Mesenchymal stem cell (in vitro differentiated cells and primary cell): ENCODE measurements at regions not wholly inside any gene's neighbourhood (a gene's known extent, or its start where the extent isn't known, plus 50 kb on each side); places are given as distances from the start of the nearest gene placed in this dataset.
A peak's percentile ranks its signal among the peaks of the same experiment; 100 is the strongest.
"Not testable (repeated sequence)": the region's sequence is repeated elsewhere in the genome, so short reads cannot be mapped to it uniquely, and the experiment has no call there.

Experiments used
- DNase-seq: peaks from one replicate; pipeline ENCODE4 v3.0.0-alpha.2; 2013
- H2AFZ ChIP-seq: one replicate; pipeline ENCODE4 v1.6.1; 2013; ENCODE audit warnings: low read depth, mild to moderate bottlenecking, control low read depth, inconsistent platforms, low read length, moderate library complexity
- H2AK5ac ChIP-seq: 2 replicates; pipeline ENCODE4 v1.6.1; 2013; ENCODE audit warnings: low read length, moderate library complexity, mild to moderate bottlenecking, inconsistent platforms; ENCODE audit not compliant: severe bottlenecking
- H2BK120ac ChIP-seq: one replicate; pipeline ENCODE4 v1.6.1; 2013; ENCODE audit warnings: low read depth, mild to moderate bottlenecking, inconsistent platforms, low read length, moderate library complexity
- H2BK12ac ChIP-seq, 2 experiments: one replicate each; pipeline ENCODE4 v1.6.1; 2013; ENCODE audit warnings: inconsistent platforms in 2 of 2, low read length in 2 of 2, mild to moderate bottlenecking in 2 of 2, moderate library complexity in 2 of 2, control low read depth in 1 of 2
- H2BK15ac ChIP-seq: one replicate; pipeline ENCODE4 v1.6.1; 2013; ENCODE audit warnings: mild to moderate bottlenecking, low read depth, inconsistent platforms; ENCODE audit not compliant: poor library complexity, severe bottlenecking
- H2BK5ac ChIP-seq: 2 replicates; pipeline ENCODE4 v1.6.1; 2013; ENCODE audit warnings: low read depth, mild to moderate bottlenecking, low read length, control low read depth, inconsistent platforms; ENCODE audit not compliant: poor library complexity, severe bottlenecking
- H3K14ac ChIP-seq, 2 experiments: one replicate each; pipeline ENCODE4 v1.6.1; 2013; ENCODE audit warnings: inconsistent platforms in 2 of 2, low read length in 2 of 2, control low read depth in 1 of 2, mild to moderate bottlenecking in 1 of 2, moderate library complexity in 1 of 2
- H3K18ac ChIP-seq, 2 experiments: one replicate each; pipeline ENCODE4 v1.6.1; 2013; ENCODE audit warnings: inconsistent platforms in 2 of 2, low read length in 2 of 2, control low read depth in 1 of 2, low read depth in 1 of 2, mild to moderate bottlenecking in 1 of 2
- H3K23ac ChIP-seq, 2 experiments: one replicate each; pipeline ENCODE4 v1.6.1; 2013; ENCODE audit warnings: inconsistent platforms in 2 of 2, low read length in 2 of 2, mild to moderate bottlenecking in 2 of 2, moderate library complexity in 2 of 2, control low read depth in 1 of 2
- H3K27ac ChIP-seq: 2 replicates; pipeline ENCODE4 v1.5.1; 2013; ENCODE audit warnings: mild to moderate bottlenecking, moderate library complexity, low read length, control low read depth, inconsistent platforms; ENCODE audit not compliant: poor library complexity, severe bottlenecking
- H3K27me3 ChIP-seq, 2 experiments: 2 replicates each; pipeline versions ENCODE4 v1.6.1 to v1.7.0; 2013; ENCODE audit warnings: low read length in 2 of 2, mild to moderate bottlenecking in 2 of 2, moderate library complexity in 2 of 2, control low read depth in 1 of 2, inconsistent platforms in 1 of 2; ENCODE audit not compliant: control insufficient read depth in 1 of 2, insufficient read depth in 1 of 2
- H3K36me3 ChIP-seq, 2 experiments: 2 replicates each; pipeline versions ENCODE4 v1.6.1 to v1.7.0; 2013; ENCODE audit warnings: low read length in 2 of 2, control low read depth in 1 of 2, inconsistent platforms in 1 of 2, low read depth in 1 of 2, mild to moderate bottlenecking in 1 of 2; ENCODE audit not compliant: insufficient read depth in 2 of 2, control insufficient read depth in 1 of 2
- H3K4ac ChIP-seq, 2 experiments: one replicate each; pipeline ENCODE4 v1.6.1; 2013; ENCODE audit warnings: inconsistent platforms in 2 of 2, low read length in 2 of 2, mild to moderate bottlenecking in 2 of 2, moderate library complexity in 2 of 2, control low read depth in 1 of 2, low read depth in 1 of 2
- H3K4me1 ChIP-seq: 2 replicates; pipeline ENCODE4 v1.6.1; 2013; ENCODE audit warnings: low read depth, low read length, control low read depth; ENCODE audit not compliant: control insufficient read depth, insufficient read depth
- H3K4me2 ChIP-seq: 2 replicates; pipeline ENCODE4 v1.6.1; 2013; ENCODE audit warnings: low read length, mild to moderate bottlenecking, inconsistent platforms; ENCODE audit not compliant: poor library complexity, severe bottlenecking
- H3K4me3 ChIP-seq, 2 experiments: 2 replicates each; pipeline versions ENCODE4 v1.5.1 to v1.7.0; 2013; ENCODE audit warnings: low read length in 2 of 2, mild to moderate bottlenecking in 2 of 2, control low read depth in 1 of 2, low read depth in 1 of 2; ENCODE audit not compliant: insufficient read depth in 1 of 2
- H3K79me1 ChIP-seq: replicated peaks from 2 replicates; pipeline ENCODE4 v1.6.1; 2013; ENCODE audit warnings: mild to moderate bottlenecking, control low read depth, low read length, inconsistent platforms; ENCODE audit not compliant: poor library complexity, severe bottlenecking
- H3K9ac ChIP-seq: 2 replicates; pipeline ENCODE4 v1.7.0; 2013; ENCODE audit warnings: mild to moderate bottlenecking, low read length, moderate library complexity
- H3K9me3 ChIP-seq: 2 replicates; pipeline ENCODE4 v1.7.0; 2013; ENCODE audit warnings: mild to moderate bottlenecking, low read length; ENCODE audit not compliant: control insufficient read depth
- H4K8ac ChIP-seq: one replicate; pipeline ENCODE4 v1.6.1; 2013; ENCODE audit warnings: inconsistent platforms, mild to moderate bottlenecking, low read length, moderate library complexity
- H4K91ac ChIP-seq: one replicate; pipeline ENCODE4 v1.6.1; 2013; ENCODE audit warnings: mild to moderate bottlenecking, low read length, inconsistent platforms
- WGBS: methylation state at CpG from one replicate; pipeline ENCODE4 v1.1.7; 2013; ENCODE audit warnings: mixed read lengths; 5-methylcytosine and 5-hydroxymethylcytosine counted together

GRCh38 chr12:58701536-58701935, 218.8 kb downstream of the LRIG3 start:
- Histone ChIP-seq H2BK5ac (no peak overlapping the region), H2AK5ac (no peak overlapping the region), H2BK12ac (no peak overlapping the region), H3K27ac (no peak overlapping the region), H3K9ac (no peak overlapping the region), H3K4me3 (no peak overlapping the region), H2BK120ac (no peak overlapping the region), H3K79me1 (no peaks in the 10 kb centered on the region), H3K4me2 (no peak overlapping the region), H3K18ac (no peak overlapping the region), H4K8ac (no peak overlapping the region), H2BK15ac (no peak overlapping the region), H3K9me3 (peaks cover 6% of the 10 kb centered on the region), H3K14ac (no peak overlapping the region), H3K23ac (no peak overlapping the region), H4K91ac (peak overlapping the region; percentile 56), H3K4me1 (no peaks in the 10 kb centered on the region), H2AFZ (no peak overlapping the region), H3K27me3 (no peaks in the 10 kb centered on the region), H3K36me3 (no peaks in the 10 kb centered on the region), H3K4ac (no peak overlapping the region)
- no peak for DNase-seq
- WGBS = 92% methylated on average over 8 of the region's 8 CpGs

- H3K18ac ChIP-seq = no peak overlapping the region
- no peak overlapping the region for H2BK120ac ChIP-seq
- H3K4me1 ChIP-seq = no peaks in the 10 kb centered on the region
- H2BK15ac ChIP-seq = no peak overlapping the region
- WGBS = 93% methylated on average over 1 of the region's 3 CpGs
- no peak overlapping the region for H3K14ac ChIP-seq
- H3K9me3 ChIP-seq = no peaks in the 10 kb centered on the region
- H3K4me3 ChIP-seq = no peak overlapping the region
- no peak overlapping the region for H3K27ac ChIP-seq
- H3K9ac ChIP-seq = no peak overlapping the region
- H2AFZ ChIP-seq = no peak overlapping the region
- H3K4ac ChIP-seq = no peak overlapping the region
- H2BK5ac ChIP-seq = no peak overlapping the region
- H3K23ac ChIP-seq = no peak overlapping the region
- no peak overlapping the region for H3K4me2 ChIP-seq
- H2BK12ac ChIP-seq = no peak overlapping the region
- DNase-seq = no peak
- H3K27me3 ChIP-seq = no peaks in the 10 kb centered on the region
- H2AK5ac ChIP-seq = no peak overlapping the region
- H3K79me1 ChIP-seq = no peaks in the 10 kb centered on the region
- H3K36me3 ChIP-seq = no peaks in the 10 kb centered on the region
- no peak overlapping the region for H4K8ac ChIP-seq
- H4K91ac ChIP-seq = no peak overlapping the region
These were observed 216.4 kb downstream of the LRIG3 start for GRCh38 chr12:58703866-58704265.

- H3K79me1 ChIP-seq, H2AFZ ChIP-seq, H4K91ac ChIP-seq, DNase-seq, H2AK5ac ChIP-seq, H2BK15ac ChIP-seq, H3K4me2 ChIP-seq, H3K27ac ChIP-seq, H3K36me3 ChIP-seq, H2BK5ac ChIP-seq, H3K14ac ChIP-seq, H3K23ac ChIP-seq, H3K4ac ChIP-seq, H3K18ac ChIP-seq, H2BK120ac ChIP-seq, H3K9ac ChIP-seq, H3K4me1 ChIP-seq, H3K4me3 ChIP-seq, H3K9me3 ChIP-seq, H2BK12ac ChIP-seq, H3K27me3 ChIP-seq, H4K8ac ChIP-seq: not testable (repeated sequence)
These were observed 215.5 kb downstream of the LRIG3 start for GRCh38 chr12:58704770-58705169.

- Histone ChIP-seq H3K4me2 (no peak overlapping the region), H3K9ac (no peak overlapping the region), H3K9me3 (peaks cover 10% of the 10 kb centered on the region), H3K14ac (no peak overlapping the region), H3K4me3 (no peak overlapping the region), H2AK5ac (no peak overlapping the region), H2BK15ac (no peak overlapping the region), H3K27ac (no peak overlapping the region), H3K4ac (no peak overlapping the region), H3K79me1 (no peaks in the 10 kb centered on the region), H3K27me3 (no peaks in the 10 kb centered on the region), H2BK120ac (no peak overlapping the region), H2BK5ac (no peak overlapping the region), H2AFZ (no peak overlapping the region), H4K8ac (no peak overlapping the region), H3K36me3 (no peaks in the 10 kb centered on the region), H3K4me1 (no peaks in the 10 kb centered on the region), H4K91ac (no peak overlapping the region), H3K23ac (no peak overlapping the region), H3K18ac (no peak overlapping the region), H2BK12ac (no peak overlapping the region)
- DNase-seq = no peak
These were observed 209.4 kb downstream of the LRIG3 start for GRCh38 chr12:58710901-58711300.
